SK-N-SH treated with all-trans-retinoic acid at 6 μM for 48 hours (cell line): ENCODE measurements at regions not wholly inside any gene's neighbourhood (a gene's known extent, or its start where the extent isn't known, plus 50 kb on each side); places are given as distances from the start of the nearest gene placed in this dataset.

Experiments used
- ATAC-seq: fragments of 200-7000 bp; cut with Tn5 transposase; 3 replicates; pipeline ENCODE4 v1.9.1; 2020; ENCODE audit warnings: mild to moderate bottlenecking, moderate library complexity
- ARNTL ChIP-seq: fragments of 450-650 bp; formaldehyde crosslinking; IDR thresholded peaks from 2 replicates; pipeline ENCODE4 v1.5.0; 2020; ENCODE audit warnings: low read depth, mild to moderate bottlenecking, moderate library complexity, borderline replicate concordance
- BACH2 ChIP-seq: fragments of 250-450 bp; sonication (Bioruptor Pico); IDR thresholded peaks from 2 replicates; pipeline ENCODE4 v1.9.0; 2021; ENCODE audit warnings: mild to moderate bottlenecking, borderline replicate concordance
- CREB5 ChIP-seq: fragments of 250-450 bp; sonication (Bioruptor Pico); IDR thresholded peaks from 2 replicates; pipeline ENCODE4 v1.5.1; 2020; ENCODE audit warnings: low read depth, mild to moderate bottlenecking, moderate library complexity
- CSDC2 ChIP-seq: fragments of 250-450 bp; sonication (Bioruptor Pico); IDR thresholded peaks from 2 replicates; pipeline ENCODE4 v1.5.0; 2020; ENCODE audit warnings: mild to moderate bottlenecking, moderate library complexity
- CSRNP3 ChIP-seq: fragments of 250-450 bp; sonication (Bioruptor Pico); IDR thresholded peaks from 2 replicates; pipeline ENCODE4 v1.5.1; 2021; ENCODE audit warnings: mild to moderate bottlenecking, moderate library complexity
- GLIS3 ChIP-seq: fragments of 250-450 bp; sonication (Bioruptor Pico); IDR thresholded peaks from 2 replicates; pipeline ENCODE4 v1.5.0; 2020; ENCODE audit warnings: mild to moderate bottlenecking, moderate library complexity
- ISL1 ChIP-seq: fragments of 250-450 bp; sonication (Bioruptor Pico); IDR thresholded peaks from 2 replicates; pipeline ENCODE4 v2.1.2; 2022; ENCODE audit warnings: mild to moderate bottlenecking, moderate library complexity
- OSR1 ChIP-seq: fragments of 250-450 bp; sonication (Bioruptor Pico); IDR thresholded peaks from 2 replicates; pipeline ENCODE4 v1.8.0; 2022; ENCODE audit warnings: moderate library complexity, mild to moderate bottlenecking, inconsistent platforms
- PATZ1 ChIP-seq: fragments of 250-450 bp; sonication (Bioruptor Pico); IDR thresholded peaks from 2 replicates; pipeline ENCODE4 v1.8.0; 2020; ENCODE audit warnings: mild to moderate bottlenecking, moderate library complexity, borderline replicate concordance
- POU6F1 ChIP-seq: fragments of 250-450 bp; sonication (Bioruptor Pico); IDR thresholded peaks from 2 replicates; pipeline ENCODE4 v1.8.0; 2021; ENCODE audit warnings: low read depth, mild to moderate bottlenecking, moderate library complexity, borderline replicate concordance
- PPARA ChIP-seq: fragments of 250-450 bp; sonication (Bioruptor Pico); IDR thresholded peaks from 2 replicates; pipeline ENCODE4 v1.5.0; 2020; ENCODE audit warnings: mild to moderate bottlenecking, borderline replicate concordance
- RARB ChIP-seq: fragments of 250-450 bp; sonication (Bioruptor Pico); IDR thresholded peaks from 2 replicates; pipeline ENCODE4 v1.8.0; 2021; ENCODE audit warnings: mild to moderate bottlenecking, moderate library complexity
- SNAI2 ChIP-seq: fragments of 250-450 bp; sonication (Bioruptor Pico); IDR thresholded peaks from 2 replicates; pipeline ENCODE4 v1.5.0; 2020; ENCODE audit warnings: mild to moderate bottlenecking, moderate library complexity
- TCF4 ChIP-seq: fragments of 250-450 bp; sonication (Bioruptor Pico); IDR thresholded peaks from 2 replicates; pipeline ENCODE4 v1.8.0; 2021; ENCODE audit warnings: mild to moderate bottlenecking, moderate library complexity, borderline replicate concordance
- TOX ChIP-seq: fragments of 250-450 bp; sonication (Bioruptor Pico); IDR thresholded peaks from 2 replicates; pipeline ENCODE4 v1.8.0; 2021; ENCODE audit warnings: mild to moderate bottlenecking, moderate library complexity, borderline replicate concordance
- ZC3H10 ChIP-seq: fragments of 250-450 bp; sonication (Bioruptor Pico); IDR thresholded peaks from 2 replicates; pipeline ENCODE4 v1.5.1; 2021; ENCODE audit warnings: mild to moderate bottlenecking, moderate library complexity
- ZFP3 ChIP-seq: fragments of 250-450 bp; sonication (Bioruptor Pico); IDR thresholded peaks from 2 replicates; pipeline ENCODE4 v1.5.0; 2020; ENCODE audit warnings: mild to moderate bottlenecking, moderate library complexity
- ZFP30 ChIP-seq: fragments of 450-650 bp; formaldehyde crosslinking; IDR thresholded peaks from 2 replicates; pipeline ENCODE4 v1.5.0; 2022; ENCODE audit warnings: mild to moderate bottlenecking, moderate library complexity
- ZNF565 ChIP-seq: fragments of 450-650 bp; formaldehyde crosslinking; conservative IDR thresholded peaks from 2 replicates; pipeline ENCODE4 v1.5.0; 2020; ENCODE audit warnings: low read depth, mild to moderate bottlenecking, moderate library complexity
- ZNF70 ChIP-seq: fragments of 450-650 bp; formaldehyde crosslinking; IDR thresholded peaks from 2 replicates; pipeline ENCODE4 v1.5.0; 2020; ENCODE audit warnings: mild to moderate bottlenecking, moderate library complexity
- ZNF8 ChIP-seq: fragments of 450-650 bp; formaldehyde crosslinking; IDR thresholded peaks from 2 replicates; pipeline ENCODE4 v1.5.0; 2020; ENCODE audit warnings: mild to moderate bottlenecking, moderate library complexity

GRCh38 chr18:10400534-10401307 lies 53.7 kb upstream of the APCDD1 start (continued):
- no peak for TF ChIP-seq PATZ1 (CRISPR knock-in tag)
- no peak for TF ChIP-seq ZC3H10 (CRISPR knock-in tag)
- no peak for TF ChIP-seq TOX
- TF ChIP-seq SNAI2 (CRISPR knock-in tag): no peak
- TF ChIP-seq RARB (CRISPR knock-in tag): no peak
- TF ChIP-seq ZFP3 (CRISPR knock-in tag): no peak
- TF ChIP-seq ZNF565 (CRISPR knock-in tag): no peak
- TF ChIP-seq BACH2 (CRISPR knock-in tag): no peak
- TF ChIP-seq PPARA (CRISPR knock-in tag): no peak

- TF ChIP-seq OSR1 (CRISPR knock-in tag) (no peak), ZC3H10 (CRISPR knock-in tag) (no peak), TCF4 (no peak), ZNF8 (CRISPR knock-in tag) (no peak), SNAI2 (CRISPR knock-in tag) (no peak), CREB5 (no peak), ZNF70 (CRISPR knock-in tag) (no peak), PATZ1 (CRISPR knock-in tag) (no peak), POU6F1 (no peak), ZFP30 (CRISPR knock-in tag) (no peak), ARNTL (no peak), ZFP3 (CRISPR knock-in tag) (no peak), CSDC2 (CRISPR knock-in tag) (no peak)
- no peak for ATAC-seq
Observed at GRCh38 chr18:10401521-10401920, 52.9 kb upstream of the APCDD1 start.

- no peak for TF ChIP-seq BACH2 (CRISPR knock-in tag)
- no peak for TF ChIP-seq ISL1 (CRISPR knock-in tag)
- no peak for TF ChIP-seq ZNF565 (CRISPR knock-in tag)
- TF ChIP-seq PATZ1 (CRISPR knock-in tag): no peak
- TF ChIP-seq ZNF8 (CRISPR knock-in tag): no peak
- no peak for TF ChIP-seq PPARA (CRISPR knock-in tag)
- TF ChIP-seq SNAI2 (CRISPR knock-in tag): no peak
- TF ChIP-seq CREB5: no peak
- no peak for TF ChIP-seq POU6F1
- TF ChIP-seq ZFP3 (CRISPR knock-in tag): no peak
- TF ChIP-seq GLIS3 (CRISPR knock-in tag): no peak
- TF ChIP-seq OSR1 (CRISPR knock-in tag): no peak
- no peak for TF ChIP-seq CSRNP3 (CRISPR knock-in tag)
- no peak for TF ChIP-seq ZC3H10 (CRISPR knock-in tag)
- TF ChIP-seq, all 23 proteins: peak for 0
- no peak for ATAC-seq
Observed at GRCh38 chr18:10401930-10402329, 52.5 kb upstream of the APCDD1 start.
